Left colon (tissue), 2 donors: ENCODE measurements at regions not wholly inside any gene's neighbourhood (a gene's known extent, or its start where the extent isn't known, plus 50 kb on each side); places are given as distances from the start of the nearest gene placed in this dataset.

ENCODE experiments used
- ATAC-seq: fragments of 200-7000 bp; cut with Tn5 transposase; one replicate; pipeline ENCODE4 v1.9.1; 2020; ENCODE audit warnings: mild to moderate bottlenecking, moderate library complexity
- DNase-seq, 2 donors: peaks; one replicate each; pipeline ENCODE4 v3.0.0-alpha.2; 2020
- intact Hi-C, 2 donors: fragments of 100-400 bp; cut with DNase I in 1 of 2; cut with micrococcal nuclease in 1 of 2; formaldehyde crosslinking; loops; one replicate each; pipeline versions ENCODE4 v1.11.2 to v1.14.0; 2022; cut with DNase I, micrococcal nuclease
- donor health status: DM: no; HTN: no; CAD: no.
- donor health status: DM: yes; HTN: yes; CAD: no.

DNA sequence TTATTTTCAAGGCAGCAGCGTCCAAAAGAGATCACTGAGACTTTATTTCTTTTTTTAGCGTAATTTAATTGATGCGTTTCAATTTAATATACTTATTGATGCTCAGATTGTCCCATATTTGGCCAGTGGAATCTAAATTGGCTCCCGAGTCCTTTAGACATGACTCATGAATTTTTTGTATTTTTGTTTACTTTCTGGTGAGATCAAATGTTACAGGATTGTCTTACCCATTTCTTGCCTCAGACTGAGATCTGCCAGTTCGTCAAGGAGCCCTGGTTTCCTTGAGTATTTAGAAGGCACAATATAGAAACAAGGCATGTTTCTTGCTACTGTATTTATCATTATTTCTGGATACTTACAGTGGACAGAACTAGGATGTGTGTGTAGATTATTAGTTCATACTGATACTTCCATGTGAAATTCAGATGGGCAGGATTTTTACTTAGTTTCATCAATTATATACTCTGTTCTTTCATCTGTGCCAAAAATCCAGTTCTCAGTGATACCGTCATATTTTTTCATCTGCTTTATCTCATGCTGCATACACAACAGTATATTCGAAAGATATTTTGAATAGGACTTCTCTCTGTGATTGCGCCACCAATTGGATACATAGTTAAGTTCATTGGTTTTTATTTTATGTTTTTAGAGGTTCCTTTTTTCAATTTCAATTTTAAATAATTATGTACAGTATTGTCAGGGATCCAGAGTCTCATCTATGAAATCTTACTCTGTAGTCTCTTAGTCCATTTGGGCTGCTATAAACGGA lies 436.9 kb upstream of the C2CD4B start:
- DNase-seq (no peak), ATAC-seq (no peak)
- intact Hi-C loops = no loop called here

GRCh38 chr15:62603742-62604141 lies 438.7 kb upstream of the C2CD4B start:
- intact Hi-C loops = no loop called here
- DNase-seq (peak in 1 of 2 donors; percentile 38), ATAC-seq (peak; percentile 93)

DNA sequence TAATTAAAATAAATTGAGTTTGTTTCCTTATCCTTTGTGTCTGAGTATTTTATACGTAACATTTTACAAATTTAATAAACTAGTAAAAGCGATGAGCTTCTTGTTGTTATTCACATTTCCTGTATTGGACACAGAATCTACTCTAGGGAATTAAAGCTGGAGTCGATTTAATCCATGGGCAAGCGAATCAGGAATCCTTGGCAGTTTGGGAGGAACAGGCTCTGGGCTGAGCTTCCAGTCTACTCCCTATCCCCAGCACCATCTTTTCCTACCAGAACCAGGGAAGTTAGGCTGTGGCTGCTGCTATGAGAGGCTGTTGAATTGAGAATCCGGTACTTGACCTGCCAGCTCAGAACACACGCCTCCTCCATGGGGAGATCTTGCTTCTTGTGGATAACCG lies 437.3 kb upstream of the TPM1 start:
- ATAC-seq (no peak), DNase-seq (no peak)
- intact Hi-C loops = no loop called here

DNA sequence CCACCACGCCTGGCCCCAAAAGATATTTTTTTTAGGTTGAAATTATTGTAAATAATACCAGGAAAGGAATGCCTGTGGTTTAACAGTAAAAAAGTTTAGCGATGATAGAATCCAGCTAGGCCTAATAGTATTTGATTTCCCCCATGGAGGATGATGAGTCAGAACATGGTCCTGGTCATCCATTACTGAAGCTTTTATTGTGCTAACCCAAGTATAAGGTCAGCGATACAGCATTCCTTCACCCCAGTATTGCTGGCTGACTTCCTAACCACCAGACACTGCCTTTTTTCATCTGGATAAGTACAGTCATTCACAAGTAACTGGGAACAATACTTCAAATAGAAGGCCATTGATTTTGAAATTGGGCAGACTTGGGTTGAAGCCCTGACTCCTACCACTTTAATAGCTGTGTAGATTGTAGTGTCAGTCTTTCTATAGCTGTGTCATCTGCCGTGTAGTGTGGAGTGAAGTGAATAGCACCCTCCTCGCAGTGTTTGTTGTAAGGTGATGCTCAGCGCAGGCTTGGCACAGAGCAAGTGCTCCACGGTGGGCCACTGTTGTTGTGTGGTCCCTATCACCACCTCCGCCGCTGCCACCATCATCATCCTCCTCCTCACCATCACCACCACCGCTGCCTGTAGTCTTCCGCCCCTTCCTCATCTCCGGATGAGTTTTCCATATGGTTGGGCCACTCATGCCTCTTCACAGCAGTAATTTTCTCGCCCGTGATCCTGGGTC lies 436.0 kb upstream of the TPM1 start:
- intact Hi-C loops = no loop called here
- DNase-seq = no peak
- no peak for ATAC-seq

DNA sequence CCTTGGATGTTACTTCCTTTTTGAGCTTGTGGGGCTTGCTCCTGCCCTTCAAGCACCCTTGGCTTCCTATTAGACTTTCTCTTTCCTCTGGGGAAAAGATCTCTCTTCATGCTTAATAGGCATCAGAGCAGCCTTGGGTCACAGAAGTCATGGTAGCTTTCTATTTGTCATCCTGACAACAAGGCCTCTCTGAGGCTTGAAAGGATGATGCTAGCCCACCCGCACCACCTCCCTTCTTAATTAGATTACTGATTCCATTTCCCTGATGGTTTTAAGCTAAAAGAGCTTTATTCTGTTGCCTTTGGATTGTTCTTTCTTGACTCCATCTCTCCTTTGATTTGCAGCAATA lies 435.5 kb upstream of the TPM1 start:
- intact Hi-C loops = no loop called here
- ATAC-seq (no peak), DNase-seq (no peak)

DNA sequence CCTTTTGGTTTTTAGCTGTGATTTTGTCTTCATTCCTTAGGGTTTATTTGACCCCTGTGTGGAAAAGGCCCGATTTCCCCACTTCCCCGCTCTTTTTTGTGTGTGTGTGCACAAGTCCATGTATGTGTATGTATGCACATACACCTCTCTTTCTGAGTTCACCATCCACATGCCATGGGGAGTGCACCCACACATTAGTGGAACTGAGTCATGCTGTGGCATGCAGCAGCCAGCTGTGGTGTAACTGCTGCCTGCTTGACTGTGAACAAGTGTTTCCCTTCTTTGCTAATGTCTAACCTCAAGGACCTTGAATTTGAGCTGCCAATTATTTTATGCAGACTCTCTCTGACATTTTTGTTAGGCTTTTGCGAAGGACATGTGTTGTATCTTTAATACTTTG lies 434.9 kb upstream of the TPM1 start:
- DNase-seq (no peak), ATAC-seq (no peak)
- intact Hi-C loops = no loop called here

DNA sequence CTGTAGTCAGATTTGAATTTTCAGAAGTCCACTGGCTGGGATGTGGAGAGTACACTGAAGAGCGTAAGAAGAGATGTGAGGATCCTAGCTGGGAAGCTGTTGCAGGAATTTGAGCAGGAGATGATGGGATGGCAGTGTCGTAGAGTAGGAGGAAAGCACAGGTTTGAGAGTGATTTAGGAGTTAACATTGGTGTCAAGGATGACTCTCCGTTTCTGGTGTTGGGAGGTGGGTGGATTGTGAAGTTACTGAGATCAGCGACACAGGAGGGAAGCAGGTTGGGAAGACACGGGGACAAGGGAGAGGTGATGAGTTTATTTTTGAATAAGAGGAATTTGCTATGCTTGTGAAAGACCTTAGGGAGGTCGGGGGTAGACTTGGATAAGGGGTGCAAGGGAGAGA lies 434.2 kb upstream of the TPM1 start:
- intact Hi-C loops = no loop called here
- DNase-seq (no peak), ATAC-seq (no peak)

DNA sequence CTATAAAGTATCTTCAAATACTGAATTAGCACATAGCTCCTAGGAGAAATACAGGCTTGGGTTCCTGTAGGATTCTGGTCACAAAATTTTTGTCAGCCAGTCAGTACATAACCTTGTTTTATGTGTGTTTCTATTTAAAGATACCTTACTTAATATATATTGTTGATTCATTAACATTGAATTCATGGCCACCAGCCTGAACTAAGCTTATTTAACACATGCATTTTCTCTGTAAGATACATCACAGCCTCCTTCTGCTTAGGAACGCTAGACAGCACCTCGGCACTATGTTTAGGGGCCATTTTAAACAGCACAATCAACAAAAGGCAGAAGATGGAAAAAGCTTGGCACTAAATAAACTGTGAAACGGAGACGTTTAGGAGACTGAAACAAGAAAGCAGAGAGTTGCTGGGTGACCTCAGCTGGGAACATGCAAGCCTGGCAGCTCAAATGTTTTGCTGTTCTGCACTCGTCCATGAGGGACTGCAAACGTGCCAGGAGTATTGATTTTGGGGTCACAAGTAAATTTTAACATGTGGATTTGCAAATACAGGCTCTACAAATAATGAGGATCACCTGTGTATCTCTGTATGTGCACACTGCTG lies 432.2 kb upstream of the TPM1 start:
- no peak for ATAC-seq
- no peak for DNase-seq
- intact Hi-C loops = no loop called here

DNA sequence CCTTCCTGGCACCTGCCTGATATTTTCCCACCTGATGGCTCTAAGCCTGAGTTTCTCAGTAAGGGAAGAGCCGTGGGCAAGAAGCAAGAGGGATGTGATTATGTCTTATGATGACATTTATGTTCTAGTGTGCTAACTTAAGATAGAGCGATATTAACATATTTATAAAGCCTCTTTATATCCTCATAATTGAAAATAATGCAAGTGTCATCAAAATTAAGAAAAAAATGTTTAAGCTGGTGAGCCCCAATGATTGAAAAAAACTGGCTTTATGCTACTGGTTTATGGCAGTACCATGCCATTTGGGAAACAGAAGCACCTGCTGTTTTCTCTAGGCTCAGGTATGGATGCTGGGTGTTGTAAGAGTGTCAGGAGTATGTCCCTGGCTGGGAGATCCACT lies 431.5 kb upstream of the TPM1 start:
- ATAC-seq = no peak
- no peak for DNase-seq
- intact Hi-C loops = no loop called here

GRCh38 chr15:62612183-62612733 lies 430.3 kb upstream of the TPM1 start:
- DNase-seq (no peak), ATAC-seq (no peak)
- intact Hi-C loops = no loop called here

DNA sequence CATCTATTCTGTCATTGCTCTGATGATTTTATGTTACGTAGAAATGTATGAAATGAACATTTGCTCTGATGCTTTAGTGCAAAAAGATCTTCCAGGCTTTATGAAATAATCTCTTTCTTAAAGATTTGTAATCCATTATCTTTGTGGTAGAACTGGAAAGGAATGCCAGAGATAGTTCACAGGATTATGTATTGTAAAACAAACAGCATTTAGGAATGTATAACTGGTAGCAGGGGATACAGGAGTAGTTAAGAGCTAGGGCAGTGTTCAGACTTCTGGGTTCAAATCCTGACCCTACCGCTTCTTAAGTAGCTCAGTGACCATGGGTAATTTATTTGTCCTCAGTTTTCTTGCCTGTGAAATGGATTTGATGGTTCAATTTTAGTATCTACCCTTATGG lies 429.8 kb upstream of the TPM1 start:
- intact Hi-C loops = no loop called here
- DNase-seq (no peak), ATAC-seq (no peak)

GRCh38 chr15:62616746-62617145 lies 425.8 kb upstream of the TPM1 start:
- DNase-seq (no peak), ATAC-seq (no peak)
- intact Hi-C loops = no loop called here

DNA sequence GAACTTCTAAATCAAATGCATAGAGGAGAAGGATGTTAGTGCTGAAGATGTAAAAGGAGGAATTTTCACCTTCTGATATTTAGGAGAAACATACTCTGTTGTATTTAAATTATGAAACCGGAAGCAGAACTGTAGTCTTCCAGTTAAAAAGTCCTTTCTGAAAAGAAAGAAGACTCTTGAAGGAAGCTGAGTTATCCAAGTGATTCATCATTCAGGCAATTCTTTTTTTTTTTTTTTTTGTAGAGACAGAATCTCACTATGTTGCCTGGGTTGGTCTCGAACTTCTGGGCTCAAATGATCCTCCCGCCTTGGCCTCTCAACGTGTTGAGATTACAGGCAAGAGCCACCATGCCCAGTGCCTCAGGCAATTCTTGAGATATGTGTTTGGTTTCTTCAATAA lies 424.8 kb upstream of the TPM1 start:
- no peak for ATAC-seq
- intact Hi-C loops = no loop called here
- DNase-seq = no peak

- ATAC-seq = no peak
- no peak for DNase-seq
- intact Hi-C loops = no loop called here
These were observed 424.1 kb upstream of the TPM1 start for GRCh38 chr15:62618432-62618831.

GRCh38 chr15:62618846-62619504 lies 423.6 kb upstream of the TPM1 start:
- DNase-seq (no peak), ATAC-seq (no peak)
- intact Hi-C loops = no loop called here

DNA sequence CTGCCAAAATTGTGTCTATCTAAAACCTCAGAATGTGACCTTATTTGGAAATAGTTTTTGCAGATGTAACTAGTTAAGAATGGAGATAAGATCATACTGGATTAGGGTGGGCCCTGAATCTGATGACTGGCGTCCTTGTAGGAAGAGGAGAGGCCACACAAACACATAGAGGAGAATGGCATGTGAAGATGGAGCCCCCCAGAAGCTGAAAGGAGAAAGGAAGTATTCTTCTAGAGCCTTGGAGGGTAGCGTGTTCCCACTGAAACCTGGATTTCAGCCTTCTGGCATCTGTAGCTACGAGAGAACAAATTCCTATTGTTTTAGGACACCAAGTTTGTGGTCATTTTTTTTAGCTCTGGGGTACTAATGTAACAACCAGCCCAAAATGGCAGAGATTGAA lies 423.0 kb upstream of the TPM1 start:
- intact Hi-C loops = no loop called here
- ATAC-seq = no peak
- DNase-seq = no peak

DNA sequence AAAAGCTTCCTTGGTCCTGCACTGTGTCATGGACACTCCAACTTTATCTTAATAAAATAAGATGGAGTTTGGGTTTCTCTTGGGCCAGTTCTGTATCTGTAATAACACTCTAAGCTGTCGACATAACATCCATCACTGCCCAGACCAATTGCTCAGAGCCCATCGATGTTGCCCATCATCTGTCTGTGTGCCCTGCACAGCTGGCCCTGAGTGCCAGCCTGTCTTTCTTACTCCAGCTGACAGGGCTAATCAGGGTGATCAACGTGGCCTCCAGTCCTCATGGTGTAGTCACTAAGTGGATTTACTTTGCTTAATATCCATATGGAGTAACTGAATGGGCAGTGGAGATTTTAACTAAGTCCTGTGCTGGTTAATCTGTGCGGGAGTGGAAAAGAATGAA lies 419.8 kb upstream of the TPM1 start:
- ATAC-seq (no peak), DNase-seq (no peak)
- intact Hi-C loops = no loop called here

DNA sequence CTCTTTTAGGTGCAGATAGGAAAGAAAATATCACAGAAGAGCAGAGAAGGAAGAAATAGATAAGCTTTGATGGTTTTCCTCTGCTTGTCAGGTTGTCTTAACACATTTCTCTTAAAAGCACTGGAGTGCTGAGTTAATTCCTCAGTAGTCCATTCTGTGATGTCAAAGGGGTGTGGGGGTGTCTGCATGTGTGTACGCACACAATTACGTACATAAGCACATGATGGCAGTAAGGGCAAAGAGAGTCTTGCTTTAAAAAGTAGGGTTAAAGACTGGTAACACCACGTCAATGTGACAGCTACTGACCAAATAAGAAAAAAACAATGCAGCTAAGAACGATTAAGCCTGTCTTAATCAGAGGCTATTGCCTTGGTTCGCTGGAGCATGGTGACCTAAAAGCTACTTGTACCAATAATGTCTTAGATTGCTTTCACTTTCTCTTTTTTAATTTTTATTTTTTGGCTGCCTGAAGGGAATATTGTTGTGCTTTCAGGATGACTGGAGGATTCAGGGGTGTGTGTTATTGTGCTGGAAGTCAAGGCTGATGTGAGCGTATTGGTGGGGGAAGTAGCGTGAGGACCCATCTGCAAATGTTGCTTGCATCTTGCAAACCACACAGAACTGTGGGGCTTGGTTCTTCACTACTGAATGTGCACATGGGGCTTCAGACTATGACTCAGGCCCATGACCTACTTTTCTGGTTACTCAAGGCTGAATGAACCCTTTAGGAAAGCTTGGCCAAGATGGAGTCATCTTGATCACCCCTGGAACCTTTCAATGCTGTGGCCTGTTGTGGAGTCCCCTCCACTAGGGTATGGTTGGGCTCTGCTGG lies 417.8 kb upstream of the TPM1 start:
- intact Hi-C loops = no loop called here
- ATAC-seq (no peak), DNase-seq (no peak)
